NOMO-1 treated with DMSO at 0.1 percent for 48 hours (cell line): ENCODE measurements at regions not wholly inside any gene's neighbourhood (a gene's known extent, or its start where the extent isn't known, plus 50 kb on each side); places are given as distances from the start of the nearest gene placed in this dataset.
"Not testable (repeated sequence)": the region's sequence is repeated elsewhere in the genome, so short reads cannot be mapped to it uniquely, and the experiment has no call there.

Source experiments
- DNase-seq: peaks from one replicate; lab custom pipeline; 2025; ENCODE audit not compliant: unreplicated experiment; lab: John Stamatoyannopoulos, UW

DNA sequence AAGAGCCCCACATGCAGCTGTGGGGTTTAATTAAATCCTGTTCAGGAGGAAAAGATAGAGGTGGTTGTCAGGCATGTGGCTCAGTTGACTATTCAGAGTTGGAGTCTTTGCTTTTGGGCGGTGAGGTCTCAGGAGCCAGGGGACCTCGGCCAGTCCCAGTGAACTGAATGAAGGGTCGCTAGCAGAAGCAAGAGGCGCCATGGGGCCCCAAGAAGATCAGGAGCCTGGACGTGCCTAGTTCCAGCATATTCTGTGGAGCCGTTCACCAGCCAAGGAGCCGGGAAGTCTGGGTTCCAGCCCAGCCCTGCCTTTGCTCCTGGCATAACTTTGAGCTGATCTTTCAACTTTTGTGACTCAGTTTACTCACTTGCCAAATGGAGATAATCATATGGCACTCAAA is 217.7 kb upstream of the IRF2BP2 start:
- DNase-seq, result no peak

- DNase-seq, result no peak
Measured at GRCh38 chr1:234827181-234827580, 217.2 kb upstream of the IRF2BP2 start.

GRCh38 chr1:234826352-234826751 is 216.4 kb upstream of the IRF2BP2 start:
- DNase-seq, result no peak

- DNase-seq, result no peak
Measured at GRCh38 chr1:234825498-234826165, 215.7 kb upstream of the IRF2BP2 start.

DNA sequence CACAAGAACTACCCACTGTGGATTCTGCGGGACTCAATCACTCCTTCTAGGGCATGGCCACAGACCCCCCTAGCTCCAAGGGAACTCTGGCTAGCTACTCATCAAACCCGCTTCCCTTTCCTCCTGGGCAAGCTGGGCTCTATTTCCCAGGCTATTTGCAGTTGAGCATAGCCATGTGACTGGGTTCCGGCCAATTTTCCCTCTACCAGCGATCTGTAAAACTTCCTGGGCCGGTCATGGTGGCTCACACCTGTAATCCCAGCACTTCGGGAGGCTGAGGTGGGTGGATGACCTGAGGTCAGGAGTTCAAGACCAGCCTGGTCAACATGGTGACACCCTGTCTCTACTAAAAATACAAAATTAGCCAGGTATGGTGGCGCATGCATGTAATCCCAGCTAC is 214.9 kb upstream of the IRF2BP2 start:
- not testable (repeated sequence) for DNase-seq

DNA sequence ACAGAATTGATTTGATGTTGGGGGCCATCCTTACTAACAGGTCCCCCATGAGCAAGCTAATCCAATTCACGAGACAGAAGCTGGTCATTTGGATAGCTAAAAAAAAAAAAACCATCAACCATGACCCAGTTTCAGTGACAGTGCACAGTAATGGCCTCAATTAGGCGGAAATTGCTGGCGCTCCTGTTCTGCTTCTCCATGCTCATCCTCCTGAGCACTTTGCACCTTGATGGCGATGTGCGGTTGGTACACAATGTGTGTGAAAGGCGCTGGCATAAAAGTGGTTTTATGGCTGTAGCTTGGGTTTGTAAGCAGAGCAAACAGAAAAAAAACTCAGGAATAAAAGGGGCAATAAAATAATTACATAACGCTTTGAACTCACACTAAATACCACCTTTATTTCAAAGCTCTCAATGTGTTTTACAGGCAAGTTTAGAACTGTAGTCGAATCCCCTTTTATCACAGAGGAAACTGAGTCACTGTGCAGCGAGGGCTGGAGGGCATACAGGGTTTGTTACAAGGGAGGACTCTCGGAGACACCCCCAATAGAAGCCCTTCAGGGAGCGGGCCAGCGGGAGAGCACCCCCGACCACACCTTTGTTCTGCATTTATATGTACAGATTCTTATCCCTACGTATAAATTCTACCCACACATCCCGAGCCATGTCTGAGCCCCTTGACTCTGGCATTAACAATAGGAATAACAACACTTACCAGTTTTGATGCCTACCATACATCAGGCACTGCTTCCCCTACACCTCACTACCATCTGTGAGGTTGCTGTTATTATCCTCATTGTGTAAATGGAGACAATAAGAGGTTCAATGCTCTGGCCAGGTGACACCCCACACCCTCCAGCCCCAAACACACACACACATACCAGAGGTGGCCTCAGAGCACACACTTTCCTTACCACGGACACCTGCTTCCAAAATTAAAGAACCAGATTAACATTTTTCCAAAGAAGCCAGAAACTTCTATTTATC is 213.5 kb upstream of the IRF2BP2 start:
- DNase-seq, result no peak

- DNase-seq, result no peak
Measured at GRCh38 chr1:234821840-234822239, 211.9 kb upstream of the IRF2BP2 start.

DNA sequence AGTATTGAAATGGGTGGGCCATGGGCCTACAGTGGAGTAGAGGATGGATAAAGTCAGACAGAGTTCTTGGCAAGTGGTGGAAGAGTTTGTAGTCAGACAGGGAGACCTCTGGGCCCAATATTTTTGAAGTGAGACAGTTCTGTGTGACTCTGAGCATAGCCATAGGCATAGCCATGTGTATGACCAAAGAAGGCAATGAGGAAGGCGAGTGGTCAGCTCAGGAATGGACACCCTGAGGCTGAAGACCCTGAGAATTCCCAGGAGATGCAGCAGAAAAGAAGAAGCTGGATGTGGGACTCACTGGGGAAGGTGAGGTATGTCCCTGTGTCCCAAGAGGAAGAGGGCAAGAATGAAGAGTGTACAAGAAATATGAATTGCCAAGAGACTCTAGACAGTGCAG is 210.6 kb upstream of the IRF2BP2 start:
- no peak for DNase-seq

GRCh38 chr1:234819845-234820244 is 209.9 kb upstream of the IRF2BP2 start:
- not testable (repeated sequence) for DNase-seq

GRCh38 chr1:234818040-234818387 is 208.0 kb upstream of the IRF2BP2 start:
- DNase-seq, result not testable (repeated sequence)

DNA sequence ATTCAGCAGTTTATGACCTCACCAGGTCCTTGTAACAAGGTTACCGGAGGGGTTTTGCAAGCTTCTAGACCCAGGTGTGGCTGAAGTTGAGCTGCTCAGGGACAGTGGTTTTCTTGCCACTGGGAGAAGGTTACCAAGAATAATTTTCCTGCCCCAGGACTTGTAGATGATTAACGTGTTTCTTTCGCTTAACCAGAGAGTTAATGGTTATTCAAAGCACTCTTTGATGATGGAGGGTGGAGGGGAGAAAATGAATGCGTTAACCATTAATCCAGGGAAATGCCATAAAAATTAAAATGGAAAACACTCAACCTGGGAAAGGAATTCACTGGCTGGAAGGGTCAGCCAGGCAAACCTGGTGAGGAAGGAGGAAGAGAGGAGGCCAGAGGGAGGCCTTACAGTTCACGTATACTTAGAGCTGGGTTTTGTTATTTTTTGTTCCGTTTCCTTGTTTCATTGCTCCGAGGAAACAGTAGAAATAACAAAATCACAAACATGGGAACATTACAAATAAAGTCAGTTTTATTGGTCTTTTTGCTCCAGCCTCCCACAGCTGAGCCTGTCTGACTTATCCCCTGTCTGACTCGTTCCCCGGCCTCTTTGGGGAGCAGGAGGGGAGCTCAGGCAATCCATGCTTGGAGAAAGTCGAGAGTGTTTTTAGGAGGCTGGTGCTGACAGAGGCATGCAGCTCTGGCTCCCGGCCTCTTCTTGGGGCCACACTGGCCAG is 207.5 kb upstream of the IRF2BP2 start:
- not testable (repeated sequence) for DNase-seq

- DNase-seq, result not testable (repeated sequence)
Measured at GRCh38 chr1:234816864-234817263, 206.9 kb upstream of the IRF2BP2 start.

- not testable (repeated sequence) for DNase-seq
Measured at GRCh38 chr1:234816186-234816851, 206.3 kb upstream of the IRF2BP2 start.

DNA sequence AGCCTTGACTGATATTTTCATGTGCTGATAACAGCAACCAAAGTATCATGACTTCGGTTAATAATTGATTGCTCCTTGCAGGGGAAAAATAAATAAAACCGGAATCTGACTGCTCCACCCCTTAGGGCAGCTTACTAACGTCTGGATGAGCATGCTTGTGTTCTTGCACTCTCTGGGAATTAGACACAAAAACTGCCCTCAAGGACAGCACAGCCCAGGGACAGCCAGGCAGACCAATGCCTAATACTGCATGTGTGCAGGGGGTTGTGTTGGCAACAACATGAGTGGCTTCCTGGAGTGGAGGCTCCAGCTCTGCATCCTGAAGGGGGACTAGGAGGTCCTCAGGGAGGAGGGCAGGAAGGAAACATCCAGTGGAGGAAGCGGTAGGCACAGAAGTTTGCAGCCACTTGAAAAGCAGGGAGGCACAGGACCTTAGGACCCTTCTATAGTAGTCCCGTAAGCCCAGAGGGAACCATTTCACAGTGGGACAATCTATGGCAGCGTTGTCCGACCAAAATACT is 205.4 kb upstream of the IRF2BP2 start:
- not testable (repeated sequence) for DNase-seq

- not testable (repeated sequence) for DNase-seq
Measured at GRCh38 chr1:234814235-234814634, 204.3 kb upstream of the IRF2BP2 start.

DNA sequence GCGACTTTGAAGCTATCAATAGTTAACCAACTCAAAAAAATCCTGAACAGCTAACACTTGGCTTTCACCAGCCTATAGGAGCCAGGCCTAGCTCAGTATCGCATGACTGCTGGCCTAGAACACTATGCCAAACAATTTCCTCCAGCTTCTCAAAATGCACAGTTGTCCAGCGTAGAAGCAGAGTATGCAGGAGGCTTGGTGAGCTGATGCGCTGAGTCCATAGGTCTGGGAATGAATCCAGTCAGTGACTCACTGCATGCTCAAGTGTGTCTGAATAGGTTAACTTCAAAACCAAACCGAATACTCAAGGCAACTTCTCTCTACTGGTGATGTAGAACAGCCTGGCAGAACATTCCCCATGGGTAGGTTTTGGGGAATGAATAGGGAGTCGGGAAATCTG is 201.8 kb upstream of the IRF2BP2 start:
- not testable (repeated sequence) for DNase-seq

DNA sequence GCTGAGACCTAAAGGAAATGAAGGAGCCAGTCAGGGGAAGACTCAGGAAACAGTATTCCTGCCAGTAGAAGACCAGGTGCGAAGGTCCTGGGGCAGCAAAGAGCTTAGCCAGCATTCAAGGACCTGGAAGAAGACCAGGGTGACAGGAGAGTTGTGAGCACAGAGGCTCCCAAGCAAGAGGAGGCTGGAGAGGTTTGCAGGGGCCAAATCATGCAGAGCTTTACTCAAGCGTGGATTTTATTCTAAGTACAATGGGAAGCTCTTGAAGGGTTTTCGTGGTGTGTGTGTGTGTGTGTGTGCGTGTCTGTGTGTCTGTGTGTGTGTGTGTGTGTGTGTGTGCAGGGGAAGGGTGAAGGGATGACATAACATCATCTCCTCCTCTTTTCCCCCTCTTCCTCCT is 200.7 kb upstream of the IRF2BP2 start:
- not testable (repeated sequence) for DNase-seq

DNA sequence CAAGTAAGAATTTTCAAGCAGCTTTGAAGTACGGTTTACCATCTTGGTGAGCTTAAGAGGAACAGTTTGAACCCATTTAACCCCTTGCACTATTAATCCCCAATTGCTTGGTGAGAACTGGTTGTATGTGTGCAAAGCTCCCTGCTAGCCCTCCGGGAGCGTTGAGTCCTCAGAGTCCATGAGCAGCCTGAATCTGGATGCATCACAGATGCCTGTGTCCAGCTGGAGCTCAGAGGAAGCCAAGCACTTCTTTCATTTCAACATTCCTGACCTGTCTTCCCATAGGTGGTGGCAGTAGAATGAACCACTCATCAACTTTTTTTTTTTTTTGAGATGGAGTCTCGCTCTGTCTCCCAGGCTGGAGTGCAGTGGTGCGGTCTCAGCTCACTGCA is 199.9 kb upstream of the IRF2BP2 start:
- not testable (repeated sequence) for DNase-seq

DNA sequence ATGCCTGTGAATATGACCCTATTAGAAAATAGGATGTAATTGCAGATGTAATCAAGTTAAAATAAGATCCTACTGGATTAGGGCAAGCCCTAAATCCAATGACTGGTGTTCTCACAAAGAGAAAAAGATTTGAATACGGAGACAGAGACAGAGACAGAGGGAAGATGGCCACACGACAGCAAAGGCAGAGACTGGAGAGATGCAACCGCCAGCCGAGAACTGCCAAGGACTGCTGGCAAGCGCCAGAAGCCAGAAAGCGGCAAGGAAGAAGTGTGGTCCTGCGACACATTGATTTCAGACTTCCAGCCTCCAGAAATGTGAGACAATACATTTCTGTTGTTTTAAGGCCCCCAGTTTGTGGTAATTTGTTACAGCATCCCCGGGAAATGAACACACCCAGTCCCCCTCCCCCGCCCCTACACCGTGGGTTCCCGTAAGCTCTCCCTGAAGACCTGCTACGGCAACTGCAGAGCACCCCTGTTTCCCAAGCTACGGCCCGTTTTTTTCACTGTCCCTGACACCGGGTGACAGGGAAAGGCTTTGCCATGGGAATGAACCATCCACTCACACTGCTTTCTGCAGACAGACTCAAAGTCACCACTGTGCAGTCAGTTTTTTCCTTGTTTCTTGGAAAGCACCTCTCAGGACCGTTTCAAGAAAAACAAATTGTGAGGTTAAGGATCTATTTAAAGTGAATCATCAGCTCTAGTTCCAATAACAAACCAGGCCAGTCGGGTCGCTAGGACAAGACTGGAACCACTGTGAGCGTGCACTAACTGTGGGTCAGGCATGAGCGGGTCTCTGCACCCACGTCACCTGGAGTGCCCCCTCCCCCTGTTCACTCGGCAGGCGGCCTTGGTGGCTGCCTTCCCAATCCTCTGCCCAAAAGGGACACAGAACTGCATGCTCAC is 199.2 kb upstream of the IRF2BP2 start:
- not testable (repeated sequence) for DNase-seq

- not testable (repeated sequence) for DNase-seq
Measured at GRCh38 chr1:234808459-234808858, 198.5 kb upstream of the IRF2BP2 start.
